ENCODE measurements at regions not wholly inside any gene's neighbourhood (a gene's known extent, or its start where the extent isn't known, plus 50 kb on each side); places are given as distances from the start of the nearest gene placed in this dataset.

- TF ChIP-seq YY1 (IDR thresholded peaks at IDR 0.05; ENCODE audit: insufficient read depth, insufficient read length) (no peak), SUZ12 (IDR thresholded peaks at IDR 0.05; ENCODE audit: extremely low read depth, insufficient read depth, insufficient read length) (no peak), ZNF274 (IDR thresholded peaks at IDR 0.05; ENCODE audit: low read depth, low read length) (no peak)
These were observed 159.5 kb downstream of the OR4M2 start for GRCh38 chr15:22239806-22240180.
